KMS-11 (cell line): ENCODE measurements at regions not wholly inside any gene's neighbourhood (a gene's known extent, or its start where the extent isn't known, plus 50 kb on each side); places are given as distances from the start of the nearest gene placed in this dataset.

Experiments used
- H2AFZ ChIP-seq: fragments of 200-600 bp; sonication (generic); 2 replicates; pipeline ENCODE4 v1.6.1; 2016; ENCODE audit warnings: antibody characterized with exemption, mixed run types, low read depth
- H3K27ac ChIP-seq: fragments of 200-600 bp; sonication (generic); 2 replicates; pipeline ENCODE4 v1.6.1; 2016; ENCODE audit warnings: mild to moderate bottlenecking, mixed run types
- H3K27me3 ChIP-seq: fragments of 200-600 bp; sonication (generic); 2 replicates; pipeline ENCODE4 v1.6.1; 2017; ENCODE audit warnings: mild to moderate bottlenecking, low read depth, mixed run types, moderate library complexity; ENCODE audit not compliant: insufficient read depth
- H3K36me3 ChIP-seq: fragments of 200-600 bp; sonication (generic); 2 replicates; pipeline ENCODE4 v1.6.1; 2017; ENCODE audit warnings: mild to moderate bottlenecking, mixed run types; ENCODE audit not compliant: insufficient read depth
- H3K4me1 ChIP-seq: fragments of 200-600 bp; sonication (generic); 2 replicates; pipeline ENCODE4 v1.6.1; 2016; ENCODE audit warnings: mild to moderate bottlenecking, low read depth, mixed run types; ENCODE audit not compliant: poor library complexity, severe bottlenecking
- H3K4me2 ChIP-seq: fragments of 200-600 bp; sonication (generic); 2 replicates; pipeline ENCODE4 v1.7.0; 2016; ENCODE audit warnings: mild to moderate bottlenecking, mixed run types
- H3K4me3 ChIP-seq: fragments of 200-600 bp; sonication (generic); IDR thresholded peaks from 2 replicates; pipeline ENCODE4 v1.6.1; 2017; ENCODE audit warnings: low read depth, low read length, mixed read lengths; ENCODE audit not compliant: insufficient read depth
- H3K79me2 ChIP-seq: fragments of 200-600 bp; sonication (generic); 2 replicates; pipeline ENCODE4 v1.6.1; 2016; ENCODE audit warnings: low read depth, mixed run types; ENCODE audit not compliant: insufficient read depth
- H3K9ac ChIP-seq: fragments of 200-600 bp; sonication (generic); 2 replicates; pipeline ENCODE4 v1.6.1; 2016; ENCODE audit warnings: mild to moderate bottlenecking, mixed run types
- H4K20me1 ChIP-seq: fragments of 200-600 bp; sonication (generic); 2 replicates; pipeline ENCODE4 v1.6.1; 2016; ENCODE audit warnings: mild to moderate bottlenecking, mixed run types; ENCODE audit not compliant: insufficient read depth
- TF ChIP-seq, protein P1 (sequence below): fragments of 200-600 bp; sonication (generic); conservative IDR thresholded peaks from 2 replicates; pipeline ENCODE4 v1.6.1; 2017; ENCODE audit warnings: low read depth, mild to moderate bottlenecking, antibody characterized with exemption, low read length, moderate library complexity, mixed read lengths

DNA sequence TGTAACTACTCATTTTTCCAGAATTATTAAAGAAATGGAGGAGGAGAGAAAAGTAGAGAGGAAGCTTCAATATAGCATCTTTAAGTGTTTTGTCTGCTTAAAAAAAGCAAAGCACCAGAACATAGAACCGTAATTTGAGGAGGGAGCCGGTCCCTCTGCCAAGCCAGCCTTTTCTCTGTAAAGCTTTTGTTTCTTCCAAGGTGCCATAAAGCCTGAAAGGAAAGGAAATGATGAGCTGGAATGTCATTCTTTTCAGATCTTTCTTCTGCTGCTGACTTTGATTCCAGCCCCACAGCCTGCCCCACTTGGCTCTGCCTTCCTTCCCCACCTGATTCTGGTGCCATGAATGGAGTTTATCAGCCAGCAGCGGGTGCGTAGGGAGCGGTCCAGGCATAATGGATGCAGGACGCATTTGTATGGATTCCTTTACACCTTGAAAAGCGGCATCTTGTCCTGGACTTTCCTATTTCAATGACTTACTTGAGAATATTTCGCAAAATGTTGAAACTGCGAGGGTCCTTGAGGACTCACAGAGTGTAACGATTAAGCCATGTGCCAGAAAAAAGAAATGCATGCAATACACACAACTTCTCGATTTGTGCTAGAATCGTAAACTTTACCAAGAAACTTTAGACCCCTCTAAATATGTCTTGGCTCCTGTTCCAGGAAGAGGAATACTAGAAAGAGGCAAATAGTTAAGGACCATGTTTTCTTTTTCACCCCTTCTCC, 569.5 kb upstream of the MGMT start:
- no peak overlapping the region for H3K27ac ChIP-seq
- H2AFZ ChIP-seq = no peak overlapping the region
- H4K20me1 ChIP-seq = no peaks in the 10 kb centered on the region
- no peaks in the 10 kb centered on the region for H3K79me2 ChIP-seq
- no peak overlapping the region for H3K9ac ChIP-seq
- H3K36me3 ChIP-seq = no peaks in the 10 kb centered on the region
- H3K4me2 ChIP-seq = no peak overlapping the region
- H3K4me3 ChIP-seq = no peak overlapping the region
- TF ChIP-seq, protein P1, sequence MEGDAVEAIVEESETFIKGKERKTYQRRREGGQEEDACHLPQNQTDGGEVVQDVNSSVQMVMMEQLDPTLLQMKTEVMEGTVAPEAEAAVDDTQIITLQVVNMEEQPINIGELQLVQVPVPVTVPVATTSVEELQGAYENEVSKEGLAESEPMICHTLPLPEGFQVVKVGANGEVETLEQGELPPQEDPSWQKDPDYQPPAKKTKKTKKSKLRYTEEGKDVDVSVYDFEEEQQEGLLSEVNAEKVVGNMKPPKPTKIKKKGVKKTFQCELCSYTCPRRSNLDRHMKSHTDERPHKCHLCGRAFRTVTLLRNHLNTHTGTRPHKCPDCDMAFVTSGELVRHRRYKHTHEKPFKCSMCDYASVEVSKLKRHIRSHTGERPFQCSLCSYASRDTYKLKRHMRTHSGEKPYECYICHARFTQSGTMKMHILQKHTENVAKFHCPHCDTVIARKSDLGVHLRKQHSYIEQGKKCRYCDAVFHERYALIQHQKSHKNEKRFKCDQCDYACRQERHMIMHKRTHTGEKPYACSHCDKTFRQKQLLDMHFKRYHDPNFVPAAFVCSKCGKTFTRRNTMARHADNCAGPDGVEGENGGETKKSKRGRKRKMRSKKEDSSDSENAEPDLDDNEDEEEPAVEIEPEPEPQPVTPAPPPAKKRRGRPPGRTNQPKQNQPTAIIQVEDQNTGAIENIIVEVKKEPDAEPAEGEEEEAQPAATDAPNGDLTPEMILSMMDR = no peak
- H3K27me3 ChIP-seq = no peaks in the 10 kb centered on the region
- H3K4me1 ChIP-seq = peaks cover 9% of the 10 kb centered on the region

DNA sequence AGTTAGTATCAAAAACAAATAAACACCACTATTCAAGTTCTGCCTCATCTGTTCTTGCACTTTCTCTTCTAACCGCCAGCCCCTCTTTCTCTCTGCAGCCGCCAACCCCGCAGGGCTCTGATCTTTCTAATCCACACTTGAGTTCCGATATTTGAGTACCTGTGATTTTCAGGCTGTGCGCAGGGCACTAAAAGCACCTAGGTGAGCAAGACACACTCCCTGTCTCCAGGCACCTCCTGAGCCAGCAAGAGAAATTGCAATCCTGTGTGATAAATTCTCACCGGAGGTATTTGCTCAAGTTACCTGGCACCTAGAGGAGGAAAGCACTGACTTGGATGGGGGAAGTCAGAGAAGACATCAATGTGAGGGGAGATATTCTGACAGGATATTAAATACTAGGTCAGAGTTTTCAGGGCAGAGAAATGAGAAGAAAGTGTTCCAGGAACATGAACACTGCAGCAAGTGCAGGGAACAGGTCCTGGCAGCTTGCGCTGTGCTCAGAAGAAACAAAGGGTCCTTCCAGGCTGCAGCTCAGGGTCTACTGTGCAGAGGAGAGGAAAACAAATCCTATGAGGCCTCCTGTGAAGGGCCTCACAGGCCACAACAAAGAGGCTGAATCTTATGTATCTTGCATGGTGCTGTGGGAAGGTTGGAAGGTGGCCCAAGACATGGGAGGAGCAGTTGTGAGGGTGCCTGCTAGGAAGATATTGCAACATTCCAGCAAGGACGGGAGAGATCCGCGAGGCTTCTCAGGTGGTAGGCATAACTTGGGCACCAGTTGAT, 568.7 kb upstream of the MGMT start:
- H2AFZ ChIP-seq = no peak overlapping the region
- peaks cover 3% of the 10 kb centered on the region for H3K4me1 ChIP-seq
- H3K4me3 ChIP-seq = no peak overlapping the region
- no peak overlapping the region for H3K4me2 ChIP-seq
- no peak overlapping the region for H3K27ac ChIP-seq
- no peaks in the 10 kb centered on the region for H3K27me3 ChIP-seq
- H4K20me1 ChIP-seq = no peaks in the 10 kb centered on the region
- TF ChIP-seq, protein P1 = no peak
- no peak overlapping the region for H3K9ac ChIP-seq
- H3K36me3 ChIP-seq = no peaks in the 10 kb centered on the region
- H3K79me2 ChIP-seq = no peaks in the 10 kb centered on the region

DNA sequence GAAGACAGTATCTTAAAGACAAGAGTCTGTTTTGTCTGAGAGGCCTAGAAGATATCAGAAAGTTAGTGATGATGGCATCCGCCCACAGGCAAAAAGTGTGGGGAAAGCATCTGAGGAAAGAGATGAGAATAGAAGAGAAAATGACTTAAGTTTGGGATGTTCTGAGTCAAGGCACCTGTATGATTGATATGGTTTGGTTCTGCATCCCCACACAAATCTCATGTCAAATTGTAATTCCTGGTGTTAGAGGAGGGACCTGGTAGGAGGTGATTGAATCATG, 568.2 kb upstream of the MGMT start:
- TF ChIP-seq, protein P1 = no peak
- no peak overlapping the region for H2AFZ ChIP-seq
- no peaks in the 10 kb centered on the region for H3K4me1 ChIP-seq
- no peak overlapping the region for H3K4me2 ChIP-seq
- no peak overlapping the region for H3K4me3 ChIP-seq
- no peaks in the 10 kb centered on the region for H3K79me2 ChIP-seq
- no peak overlapping the region for H3K27ac ChIP-seq
- H4K20me1 ChIP-seq = no peaks in the 10 kb centered on the region
- H3K27me3 ChIP-seq = no peaks in the 10 kb centered on the region
- H3K36me3 ChIP-seq = no peaks in the 10 kb centered on the region
- no peak overlapping the region for H3K9ac ChIP-seq

DNA sequence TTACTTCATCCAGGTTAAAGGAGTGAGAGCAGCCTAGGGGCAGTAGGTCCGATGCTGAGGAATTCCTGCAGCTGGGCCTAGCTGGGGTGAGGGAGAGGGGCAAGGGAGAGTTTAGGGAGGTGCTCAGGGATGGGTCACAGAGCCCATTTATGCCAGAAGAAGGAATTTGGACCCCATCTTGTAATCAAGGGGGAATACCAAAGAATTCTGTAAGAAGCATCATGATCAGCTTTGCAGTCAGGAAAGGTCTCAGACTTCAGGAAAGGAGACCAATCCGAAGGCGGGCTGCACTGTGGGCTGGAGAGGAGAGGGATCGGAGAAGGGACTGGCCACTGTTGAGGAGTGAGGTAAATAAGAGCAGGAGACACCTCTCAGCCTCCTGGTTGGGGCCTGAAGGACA, 566.6 kb upstream of the MGMT start:
- Histone ChIP-seq H3K9ac (no peak overlapping the region), H3K4me3 (no peak overlapping the region), H3K36me3 (no peaks in the 10 kb centered on the region), H3K4me1 (no peaks in the 10 kb centered on the region), H3K79me2 (no peaks in the 10 kb centered on the region), H3K27me3 (no peaks in the 10 kb centered on the region), H4K20me1 (no peaks in the 10 kb centered on the region), H2AFZ (no peak overlapping the region), H3K4me2 (no peak overlapping the region), H3K27ac (no peak overlapping the region)
- TF ChIP-seq, protein P1 = no peak
